Activated CD8-positive, alpha-beta memory T cell treated with anti-CD3 and anti-CD28 coated beads for 36 hours (primary cell): ENCODE measurements at regions not wholly inside any gene's neighbourhood (a gene's known extent, or its start where the extent isn't known, plus 50 kb on each side); places are given as distances from the start of the nearest gene placed in this dataset.

ENCODE experiments used
- CTCF ChIA-PET: fragments of 350-600 bp; sonication (Branson Sonifier 250); formaldehyde crosslinking; loops from one replicate; lab custom pipeline; 2021; ENCODE audit warnings: antibody characterized with exemption; lab: Charles Lee
- POLR2A ChIA-PET: fragments of 350-600 bp; sonication (Branson Sonifier 250); formaldehyde crosslinking; loops from one replicate; lab custom pipeline; 2021; ENCODE audit warnings: antibody characterized with exemption; lab: Charles Lee

DNA sequence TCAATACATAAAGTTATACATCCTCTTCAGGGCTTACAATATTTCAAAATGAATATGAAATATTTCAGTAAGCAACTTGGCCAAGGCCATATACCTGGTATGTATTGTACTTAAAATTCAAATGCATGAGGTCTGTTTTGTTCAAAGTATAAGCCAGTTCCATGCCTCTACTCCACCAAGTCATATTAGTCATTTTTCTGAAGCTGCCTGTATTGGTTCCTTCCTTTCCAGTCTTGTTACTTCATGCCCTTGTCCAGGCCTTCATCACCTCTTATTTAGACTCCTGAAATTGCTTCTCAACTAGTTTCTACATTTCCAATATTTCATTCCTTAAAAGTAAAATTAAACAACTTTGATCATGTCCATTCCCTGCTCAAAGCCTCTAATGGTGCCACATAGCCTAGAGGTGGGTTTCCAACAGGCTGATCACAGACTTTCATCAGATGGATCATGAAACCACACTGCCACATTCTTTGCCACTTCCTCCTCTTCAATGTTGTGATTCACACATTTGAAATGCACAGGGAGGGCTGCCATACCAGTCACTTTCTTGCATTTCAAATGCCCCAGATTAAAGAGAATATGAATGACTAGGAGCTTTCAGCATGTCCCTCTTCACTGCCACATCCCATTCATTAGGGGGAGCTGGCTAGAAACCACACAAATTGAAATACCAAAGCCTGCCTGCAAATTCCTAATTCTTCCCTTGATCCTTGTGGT is 424.1 kb upstream of the DACH1 start:
- ChIA-PET POLR2A (no interaction called here), CTCF (no interaction called here)

DNA sequence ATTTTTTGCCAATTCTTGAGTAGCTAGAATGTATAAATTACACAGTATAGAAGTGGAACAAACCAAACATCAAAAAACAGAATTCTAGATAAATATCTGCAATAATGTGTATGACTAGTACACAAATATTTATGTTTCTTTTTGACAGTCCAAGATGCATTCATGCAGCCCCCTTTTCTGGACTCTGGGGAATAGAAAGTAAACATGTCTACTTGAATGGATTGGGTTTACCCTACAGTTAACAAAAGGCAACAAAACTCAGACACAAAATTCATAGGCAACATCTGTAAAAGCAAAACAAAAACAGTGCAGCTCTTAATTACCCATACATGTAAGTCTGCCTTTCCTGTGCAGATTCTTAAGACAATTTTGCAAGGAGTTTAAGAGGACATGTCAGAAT is 419.4 kb upstream of the DACH1 start:
- ChIA-PET CTCF (no interaction called here), POLR2A (no interaction called here)

DNA sequence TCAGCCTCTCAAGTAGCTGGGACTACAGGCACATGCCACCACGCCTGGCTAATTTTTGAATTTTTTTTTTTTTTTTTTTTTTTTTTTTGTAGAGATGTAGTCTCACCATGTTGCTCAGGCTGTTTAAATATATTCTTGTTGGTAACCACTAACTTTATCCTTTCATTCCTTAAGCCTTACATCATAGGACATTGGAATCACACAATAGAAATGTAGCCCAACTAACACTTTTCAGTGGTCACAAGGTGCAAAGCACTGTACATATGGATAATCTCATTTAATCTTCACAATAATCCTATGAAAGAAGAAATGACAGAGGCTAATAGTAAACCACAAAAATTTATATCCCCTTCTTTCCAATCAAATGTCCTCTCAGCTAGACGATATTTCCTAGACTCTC is 417.8 kb upstream of the DACH1 start:
- CTCF ChIA-PET = no interaction called here
- POLR2A ChIA-PET = no interaction called here

DNA sequence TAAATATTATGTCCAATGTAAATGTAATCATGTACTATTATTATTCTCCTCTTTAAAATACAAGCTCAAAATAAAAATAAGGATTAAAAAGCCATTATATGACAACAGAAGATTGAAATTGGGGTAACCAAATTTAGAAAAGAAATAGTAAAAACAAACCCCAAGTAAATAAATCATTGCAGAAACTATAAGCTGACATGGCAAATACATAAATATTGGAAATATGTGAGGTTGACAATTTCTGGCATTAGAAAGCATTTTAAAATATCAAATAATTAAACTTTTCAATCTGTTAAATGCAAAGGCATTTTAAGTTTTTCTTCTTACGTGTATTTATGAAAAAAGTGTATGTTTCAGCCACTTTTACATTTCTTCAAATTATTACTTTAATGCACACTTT is 394.7 kb upstream of the DACH1 start:
- ChIA-PET CTCF (no interaction called here), POLR2A (no interaction called here)

GRCh38 chr13:72259528-72259927 is 392.5 kb upstream of the DACH1 start:
- CTCF ChIA-PET = no interaction called here

GRCh38 chr13:72258340-72258981 is 391.5 kb upstream of the DACH1 start:
- ChIA-PET CTCF (no interaction called here), POLR2A (no interaction called here)

More at GRCh38 chr13:72259528-72259927, 392.5 kb upstream of the DACH1 start:
- POLR2A ChIA-PET = no interaction called here

DNA sequence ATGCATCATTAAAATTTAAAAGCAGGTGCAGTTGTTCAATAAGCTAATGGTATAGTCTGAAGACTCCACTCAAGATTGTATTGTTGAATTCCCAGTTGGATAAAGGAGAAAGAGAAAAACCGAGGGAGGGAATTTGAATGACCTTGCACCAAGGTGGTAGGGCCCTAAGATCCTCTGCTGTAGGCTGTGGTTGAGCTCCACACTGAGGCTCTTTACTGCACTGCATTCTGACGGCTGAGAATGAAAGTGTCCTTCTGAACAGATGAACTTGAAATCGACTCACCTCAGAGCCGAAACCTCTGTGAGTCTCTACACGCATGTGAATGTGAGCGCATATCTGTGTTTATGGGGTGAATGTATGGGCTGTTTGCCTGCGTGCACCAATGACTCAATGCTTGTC is 388.9 kb upstream of the DACH1 start:
- POLR2A ChIA-PET = no interaction called here

GRCh38 chr13:72253754-72254153 is 386.8 kb upstream of the DACH1 start:
- ChIA-PET POLR2A (no interaction called here), CTCF (no interaction called here)

More for the DNA sequence above, 388.9 kb upstream of the DACH1 start:
- CTCF ChIA-PET = no interaction called here

DNA sequence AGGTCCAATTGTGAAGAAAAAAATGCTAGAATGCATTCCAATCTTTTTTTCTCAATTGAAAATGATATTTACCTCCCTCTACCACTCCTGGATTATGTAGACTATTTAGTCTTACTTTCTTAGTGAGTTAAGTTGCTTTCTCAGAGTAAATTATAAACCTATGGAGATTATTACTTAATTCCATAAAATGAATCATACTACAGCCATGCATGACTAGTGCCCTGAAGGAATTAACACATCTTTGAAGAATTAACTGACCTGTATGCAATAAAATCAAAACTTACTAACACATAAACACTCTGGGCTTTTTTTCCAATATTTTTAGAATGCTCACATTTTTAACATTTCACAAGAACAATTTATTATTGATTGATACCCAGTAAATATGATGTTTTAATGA is 379.4 kb upstream of the DACH1 start:
- ChIA-PET CTCF (no interaction called here), POLR2A (no interaction called here)

GRCh38 chr13:72244788-72245187 is 377.8 kb upstream of the DACH1 start:
- POLR2A ChIA-PET = no interaction called here
- CTCF ChIA-PET = no interaction called here

GRCh38 chr13:72230131-72230530 is 363.1 kb upstream of the DACH1 start:
- ChIA-PET POLR2A (no interaction called here), CTCF (no interaction called here)

GRCh38 chr13:72229067-72229466 is 362.1 kb upstream of the DACH1 start:
- POLR2A ChIA-PET = no interaction called here
- CTCF ChIA-PET = no interaction called here

- POLR2A ChIA-PET = no interaction called here
- CTCF ChIA-PET = no interaction called here
These were observed 354.4 kb upstream of the DACH1 start for GRCh38 chr13:72221276-72221962.

DNA sequence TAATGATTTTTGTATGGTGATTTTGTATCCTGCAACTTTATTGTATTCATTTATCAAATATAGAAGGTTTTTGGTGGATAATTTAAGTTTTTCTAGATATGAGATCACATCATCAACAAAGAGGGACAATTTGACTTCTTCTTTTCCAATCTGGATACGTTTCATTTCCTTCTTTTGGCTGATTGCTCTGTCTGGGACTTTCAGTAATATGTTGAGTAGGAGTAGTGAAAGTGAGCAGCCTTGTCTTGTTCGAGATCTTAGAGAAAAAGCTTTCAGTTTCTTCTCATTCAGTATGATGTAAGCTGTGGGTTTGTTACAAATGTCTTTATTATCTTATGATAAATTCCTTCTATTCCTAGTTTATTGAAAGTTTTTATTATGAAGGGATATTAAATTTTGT is 352.0 kb upstream of the DACH1 start:
- ChIA-PET POLR2A (no interaction called here), CTCF (no interaction called here)

GRCh38 chr13:72217142-72217541 is 350.1 kb upstream of the DACH1 start:
- CTCF ChIA-PET = no interaction called here
- POLR2A ChIA-PET = no interaction called here

DNA sequence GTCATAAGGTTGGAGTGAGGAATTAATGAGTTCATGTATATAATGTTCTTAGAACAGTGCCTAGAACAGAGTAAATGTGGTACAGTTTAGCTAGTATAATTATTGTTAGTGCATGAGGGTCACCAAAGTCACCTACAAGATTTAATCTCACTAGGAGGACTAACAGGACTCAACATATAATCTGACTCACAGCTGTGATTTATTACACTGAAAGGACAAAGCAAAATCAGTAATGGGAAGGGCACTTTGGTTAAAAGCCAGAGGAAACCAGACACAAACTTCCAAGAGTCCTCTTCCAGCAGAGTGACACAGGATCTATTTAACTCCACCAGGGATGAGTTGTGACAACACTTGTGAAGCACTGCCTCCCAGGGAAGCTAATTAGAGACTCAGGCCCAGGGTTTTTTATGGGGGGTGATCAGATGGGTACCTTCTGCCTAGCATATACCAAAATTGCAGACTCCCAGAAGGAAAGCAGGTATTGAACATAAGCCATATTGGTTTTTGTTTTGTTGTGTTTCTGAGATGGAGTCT is 341.2 kb upstream of the DACH1 start:
- ChIA-PET CTCF (no interaction called here), POLR2A (no interaction called here)

DNA sequence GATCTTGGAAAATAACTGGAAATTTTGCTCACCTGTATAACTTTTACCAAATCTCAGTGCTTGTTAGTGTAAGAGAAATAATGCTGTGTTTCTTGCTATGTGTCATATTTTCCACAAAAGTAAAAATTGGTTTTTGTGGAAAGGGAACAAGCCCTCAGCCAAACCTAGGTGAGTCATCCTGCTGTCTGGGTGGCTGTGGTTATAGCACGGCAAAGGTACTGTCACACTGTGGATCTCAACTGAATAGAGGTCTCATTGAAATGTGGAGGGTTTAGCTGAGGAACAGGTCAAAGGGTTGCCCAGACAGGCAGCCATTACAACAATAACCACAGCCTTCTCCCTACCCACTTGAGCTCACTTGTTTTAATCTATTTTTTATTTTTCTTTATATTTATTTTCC is 338.8 kb upstream of the DACH1 start:
- ChIA-PET POLR2A (no interaction called here), CTCF (no interaction called here)

GRCh38 chr13:72204291-72204690 is 337.3 kb upstream of the DACH1 start:
- ChIA-PET CTCF (no interaction called here), POLR2A (no interaction called here)

- CTCF ChIA-PET = no interaction called here
These were observed 334.7 kb upstream of the DACH1 start for GRCh38 chr13:72201726-72202125.

DNA sequence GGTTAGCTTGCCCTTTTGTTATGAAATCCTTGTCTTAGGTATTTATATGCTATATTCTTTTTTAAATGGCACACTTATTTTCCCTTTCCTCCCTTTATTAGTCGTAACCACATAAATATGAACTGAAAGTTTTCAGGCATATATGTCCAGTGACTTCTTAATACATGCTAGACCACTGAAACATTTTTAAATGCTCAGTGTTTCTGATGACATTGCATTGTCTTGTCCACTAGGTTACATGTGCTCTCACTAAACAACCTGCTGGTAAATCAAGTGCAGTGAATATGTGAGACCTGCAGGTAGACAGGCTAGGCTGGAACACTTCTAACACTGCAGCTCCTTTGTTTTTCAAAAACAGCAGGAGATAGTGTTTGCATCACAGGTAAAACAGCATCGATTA is 332.6 kb upstream of the DACH1 start:
- ChIA-PET POLR2A (no interaction called here), CTCF (no interaction called here)

More at GRCh38 chr13:72201726-72202125, 334.7 kb upstream of the DACH1 start:
- POLR2A ChIA-PET = no interaction called here
